NCI-H1105 treated with DMSO at 0.1 percent for 48 hours (cell line): ENCODE measurements at regions not wholly inside any gene's neighbourhood (a gene's known extent, or its start where the extent isn't known, plus 50 kb on each side); places are given as distances from the start of the nearest gene placed in this dataset.
A peak's percentile ranks its signal among the peaks of the same experiment; 100 is the strongest.

ENCODE experiments used
- DNase-seq: peaks from one replicate; lab custom pipeline; 2025; lab: John Stamatoyannopoulos, UW

GRCh38 chr2:172658945-172659344, 76.7 kb upstream of the RAPGEF4 start:
- DNase-seq: no peak

GRCh38 chr2:172662099-172662498, 73.5 kb upstream of the RAPGEF4 start:
- DNase-seq: no peak

- DNase-seq: no peak
Observed at GRCh38 chr2:172664766-172665165, 70.9 kb upstream of the RAPGEF4 start.

GRCh38 chr2:172667581-172668325, 67.9 kb upstream of the RAPGEF4 start:
- no peak for DNase-seq

- DNase-seq: no peak
Observed at GRCh38 chr2:172671501-172671900, 64.1 kb upstream of the RAPGEF4 start.

- DNase-seq: no peak
Observed at GRCh38 chr2:172672114-172672513, 63.5 kb upstream of the RAPGEF4 start.

- no peak for DNase-seq
Observed at GRCh38 chr2:172673056-172673683, 62.5 kb upstream of the RAPGEF4 start.

GRCh38 chr2:172674034-172674967, 61.3 kb upstream of the RAPGEF4 start:
- no peak for DNase-seq

GRCh38 chr2:172674968-172675303, 60.7 kb upstream of the RAPGEF4 start:
- no peak for DNase-seq

- peak; percentile 50 for DNase-seq
Observed at GRCh38 chr2:172677363-172677762, 58.3 kb upstream of the RAPGEF4 start.

- DNase-seq: no peak
Observed at GRCh38 chr2:172680436-172681068, 55.1 kb upstream of the RAPGEF4 start.

GRCh38 chr2:172685467-172685866, 50.2 kb upstream of the RAPGEF4 start:
- no peak for DNase-seq
